Parathyroid adenoma (tissue), 2 donors: ENCODE measurements at regions not wholly inside any gene's neighbourhood (a gene's known extent, or its start where the extent isn't known, plus 50 kb on each side); places are given as distances from the start of the nearest gene placed in this dataset.

Experiments used
- H2AFZ ChIP-seq: fragments of 300-600 bp; sonication (generic); one replicate; pipeline ENCODE4 v1.7.0; 2017; ENCODE audit warnings: antibody characterized with exemption, mild to moderate bottlenecking
- H3K27ac ChIP-seq: fragments of 300-600 bp; sonication (generic); one replicate; pipeline ENCODE4 v1.7.0; 2017
- H3K27me3 ChIP-seq: fragments of 300-600 bp; sonication (generic); one replicate; pipeline ENCODE4 v1.7.0; 2017; ENCODE audit warnings: low read length; ENCODE audit not compliant: control insufficient read depth, insufficient read depth
- H3K36me3 ChIP-seq: fragments of 300-600 bp; sonication (generic); one replicate; pipeline ENCODE4 v1.7.0; 2017; ENCODE audit warnings: low read length; ENCODE audit not compliant: control insufficient read depth, insufficient read depth
- H3K4me1 ChIP-seq: fragments of 300-600 bp; sonication (generic); one replicate; pipeline ENCODE4 v1.7.0; 2017; ENCODE audit warnings: control low read depth
- H3K4me2 ChIP-seq: fragments of 300-600 bp; sonication (generic); one replicate; pipeline ENCODE4 v1.7.0; 2017; ENCODE audit warnings: low read length
- H3K4me3 ChIP-seq: fragments of 300-600 bp; sonication (generic); one replicate; pipeline ENCODE4 v1.7.0; 2017; ENCODE audit warnings: low read depth, low read length
- H3K79me2 ChIP-seq: fragments of 300-600 bp; sonication (generic); one replicate; pipeline ENCODE4 v1.7.0; 2017; ENCODE audit warnings: control low read depth
- H3K9ac ChIP-seq: fragments of 300-600 bp; sonication (generic); one replicate; pipeline ENCODE4 v1.7.0; 2017; ENCODE audit warnings: mild to moderate bottlenecking
- H3K9me3 ChIP-seq: fragments of 300-600 bp; sonication (generic); one replicate; pipeline ENCODE4 v1.7.0; 2017; ENCODE audit warnings: low read length; ENCODE audit not compliant: control insufficient read depth
- TF ChIP-seq, protein P1 (sequence below): fragments of 300-600 bp; sonication (generic); IDR thresholded peaks from one replicate; pipeline ENCODE4 v1.7.0; 2017; ENCODE audit warnings: antibody characterized with exemption, mild to moderate bottlenecking
- donor health status: primary hyperparathyroidism.

- TF ChIP-seq, protein P1, sequence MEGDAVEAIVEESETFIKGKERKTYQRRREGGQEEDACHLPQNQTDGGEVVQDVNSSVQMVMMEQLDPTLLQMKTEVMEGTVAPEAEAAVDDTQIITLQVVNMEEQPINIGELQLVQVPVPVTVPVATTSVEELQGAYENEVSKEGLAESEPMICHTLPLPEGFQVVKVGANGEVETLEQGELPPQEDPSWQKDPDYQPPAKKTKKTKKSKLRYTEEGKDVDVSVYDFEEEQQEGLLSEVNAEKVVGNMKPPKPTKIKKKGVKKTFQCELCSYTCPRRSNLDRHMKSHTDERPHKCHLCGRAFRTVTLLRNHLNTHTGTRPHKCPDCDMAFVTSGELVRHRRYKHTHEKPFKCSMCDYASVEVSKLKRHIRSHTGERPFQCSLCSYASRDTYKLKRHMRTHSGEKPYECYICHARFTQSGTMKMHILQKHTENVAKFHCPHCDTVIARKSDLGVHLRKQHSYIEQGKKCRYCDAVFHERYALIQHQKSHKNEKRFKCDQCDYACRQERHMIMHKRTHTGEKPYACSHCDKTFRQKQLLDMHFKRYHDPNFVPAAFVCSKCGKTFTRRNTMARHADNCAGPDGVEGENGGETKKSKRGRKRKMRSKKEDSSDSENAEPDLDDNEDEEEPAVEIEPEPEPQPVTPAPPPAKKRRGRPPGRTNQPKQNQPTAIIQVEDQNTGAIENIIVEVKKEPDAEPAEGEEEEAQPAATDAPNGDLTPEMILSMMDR = no peak
Observed at GRCh38 chr17:71229070-71229469, 891.8 kb upstream of the SOX9 start.

GRCh38 chr17:71232801-71233559, 887.8 kb upstream of the SOX9 start:
- no peaks in the 10 kb centered on the region for H3K9me3 ChIP-seq
- H3K27ac ChIP-seq = no peak overlapping the region
- no peak overlapping the region for H3K9ac ChIP-seq
- H3K27me3 ChIP-seq = no peaks in the 10 kb centered on the region
- TF ChIP-seq, protein P1 = no peak
- no peaks in the 10 kb centered on the region for H3K79me2 ChIP-seq
- no peak overlapping the region for H3K4me3 ChIP-seq
- H3K4me2 ChIP-seq = no peak overlapping the region
- H3K36me3 ChIP-seq = no peaks in the 10 kb centered on the region
- no peaks in the 10 kb centered on the region for H3K4me1 ChIP-seq
- H2AFZ ChIP-seq = no peak overlapping the region

More at GRCh38 chr17:71229070-71229469, 891.8 kb upstream of the SOX9 start:
- Histone ChIP-seq H3K27ac (no peak overlapping the region), H3K4me3 (no peak overlapping the region), H3K9me3 (no peaks in the 10 kb centered on the region), H3K9ac (no peak overlapping the region), H3K4me2 (no peak overlapping the region), H3K36me3 (no peaks in the 10 kb centered on the region), H2AFZ (no peak overlapping the region), H3K79me2 (no peaks in the 10 kb centered on the region), H3K27me3 (no peaks in the 10 kb centered on the region), H3K4me1 (no peaks in the 10 kb centered on the region)

GRCh38 chr17:71234349-71234748, 886.5 kb upstream of the SOX9 start:
- Histone ChIP-seq H3K4me3 (no peak overlapping the region), H3K4me1 (no peaks in the 10 kb centered on the region), H3K27me3 (no peaks in the 10 kb centered on the region), H3K4me2 (no peak overlapping the region), H3K36me3 (no peaks in the 10 kb centered on the region), H3K79me2 (no peaks in the 10 kb centered on the region), H3K27ac (no peak overlapping the region), H3K9ac (no peak overlapping the region), H2AFZ (no peak overlapping the region), H3K9me3 (no peaks in the 10 kb centered on the region)
- TF ChIP-seq, protein P1 = no peak

- Histone ChIP-seq H3K4me1 (no peaks in the 10 kb centered on the region), H3K36me3 (no peaks in the 10 kb centered on the region), H3K4me3 (no peak overlapping the region), H3K9me3 (no peaks in the 10 kb centered on the region), H3K9ac (no peak overlapping the region), H3K4me2 (no peak overlapping the region), H3K27ac (no peak overlapping the region), H3K27me3 (no peaks in the 10 kb centered on the region), H3K79me2 (no peaks in the 10 kb centered on the region), H2AFZ (no peak overlapping the region)
- TF ChIP-seq, protein P1 = no peak
Observed at GRCh38 chr17:71237903-71238538, 882.8 kb upstream of the SOX9 start.
